Retina (tissue), 1 donor: ENCODE measurements at regions not wholly inside any gene's neighbourhood (a gene's known extent, or its start where the extent isn't known, plus 50 kb on each side); places are given as distances from the start of the nearest gene placed in this dataset.
"Not testable (repeated sequence)": the region's sequence is repeated elsewhere in the genome, so short reads cannot be mapped to it uniquely, and the experiment has no call there.

ENCODE experiments used
- DNase-seq: peaks from one replicate; pipeline ENCODE4 v3.0.0-alpha.2; 2016

- DNase-seq = no peak
These were observed 327.5 kb upstream of the PHF14 start for GRCh38 chr7:10646194-10646593.

- no peak for DNase-seq
These were observed 325.4 kb upstream of the PHF14 start for GRCh38 chr7:10648289-10648688.

- not testable (repeated sequence) for DNase-seq
These were observed 324.6 kb upstream of the PHF14 start for GRCh38 chr7:10649120-10649519.

GRCh38 chr7:10655031-10655430 lies 318.6 kb upstream of the PHF14 start:
- no peak for DNase-seq

GRCh38 chr7:10657201-10657600 lies 316.5 kb upstream of the PHF14 start:
- DNase-seq = no peak

GRCh38 chr7:10657837-10658236 lies 315.8 kb upstream of the PHF14 start:
- no peak for DNase-seq

- DNase-seq = no peak
These were observed 311.2 kb upstream of the PHF14 start for GRCh38 chr7:10662491-10662890.

GRCh38 chr7:10662982-10663884 lies 310.4 kb upstream of the PHF14 start:
- DNase-seq = no peak

GRCh38 chr7:10672186-10672585 lies 301.5 kb upstream of the PHF14 start:
- no peak for DNase-seq

GRCh38 chr7:10677211-10677610 lies 296.5 kb upstream of the PHF14 start:
- no peak for DNase-seq

- no peak for DNase-seq
These were observed 295.9 kb upstream of the PHF14 start for GRCh38 chr7:10677668-10678232.

- DNase-seq = no peak
These were observed 289.1 kb upstream of the PHF14 start for GRCh38 chr7:10684606-10685005.

GRCh38 chr7:10685040-10685439 lies 288.6 kb upstream of the PHF14 start:
- DNase-seq = no peak

- DNase-seq = no peak
These were observed 285.1 kb upstream of the PHF14 start for GRCh38 chr7:10688544-10688943.

GRCh38 chr7:10696064-10696463 lies 277.6 kb upstream of the PHF14 start:
- DNase-seq = no peak

- DNase-seq = no peak
These were observed 270.6 kb upstream of the PHF14 start for GRCh38 chr7:10703059-10703458.

GRCh38 chr7:10703981-10704380 lies 269.7 kb upstream of the PHF14 start:
- DNase-seq = no peak

GRCh38 chr7:10704653-10705052 lies 269.0 kb upstream of the PHF14 start:
- no peak for DNase-seq

GRCh38 chr7:10706875-10707493 lies 266.7 kb upstream of the PHF14 start:
- DNase-seq = no peak

GRCh38 chr7:10707519-10707918 lies 266.2 kb upstream of the PHF14 start:
- no peak for DNase-seq

GRCh38 chr7:10708447-10708846 lies 265.2 kb upstream of the PHF14 start:
- DNase-seq = no peak

GRCh38 chr7:10718768-10719167 lies 254.9 kb upstream of the PHF14 start:
- no peak for DNase-seq

GRCh38 chr7:10720042-10720441 lies 253.6 kb upstream of the PHF14 start:
- DNase-seq = no peak

- no peak for DNase-seq
These were observed 252.4 kb upstream of the PHF14 start for GRCh38 chr7:10721289-10721688.
